SK-N-SH (cell line): ENCODE measurements at regions not wholly inside any gene's neighbourhood (a gene's known extent, or its start where the extent isn't known, plus 50 kb on each side); places are given as distances from the start of the nearest gene placed in this dataset.

Source experiments
- CTCF ChIA-PET: fragments of 300-600, 350-600 bp; formaldehyde crosslinking; extraction: SDS; loops from one replicate; lab custom pipeline; 2021; lab: Yijun Ruan, JAX
- POLR2A ChIA-PET: fragments of 350-600 bp; sonication (Branson Sonifier 250); formaldehyde crosslinking; extraction: SDS; loops from one replicate; lab custom pipeline; 2020; ENCODE audit warnings: antibody characterized with exemption, inconsistent platforms; lab: Yijun Ruan, JAX
- DNase-seq: peaks from one replicate; pipeline ENCODE4 v3.0.0; 2012
- H2AFZ ChIP-seq: fragments of 200-600 bp; sonication (generic); 2 replicates; pipeline ENCODE4 v1.8.1; 2016; ENCODE audit warnings: antibody characterized with exemption, mild to moderate bottlenecking, low read depth
- H3F3A ChIP-seq: fragments of 200-600 bp; sonication (generic); replicated peaks from 2 replicates; pipeline ENCODE3; 2016; ENCODE audit warnings: antibody characterized with exemption, mild to moderate bottlenecking; ENCODE audit not compliant: insufficient read depth
- H3K27ac ChIP-seq, 2 experiments: fragments of 200-500 bp in 1 of 2; fragments of 200-600 bp in 1 of 2; sonication (Bioruptor generic) in 1 of 2; sonication (generic), shearing (Covaris generic) in 1 of 2; 2 replicates each; pipeline versions ENCODE4 v1.5.1 to v1.6.1; 2014 to 2016; ENCODE audit warnings: low read depth in 2 of 2, inconsistent platforms in 1 of 2, low read length in 1 of 2, mild to moderate bottlenecking in 1 of 2, mixed read lengths in 1 of 2
- H3K27me3 ChIP-seq: fragments of 200-600 bp; sonication (generic), shearing (Covaris generic); 2 replicates; pipeline ENCODE4 v1.6.1; 2016; ENCODE audit warnings: mixed run types; ENCODE audit not compliant: insufficient read depth
- H3K36me3 ChIP-seq, 2 experiments: fragments of 200-500 bp in 1 of 2; fragments of 200-600 bp in 1 of 2; sonication (Bioruptor generic) in 1 of 2; sonication (generic) in 1 of 2; replicated peaks in 1 of 2; 2 replicates each; pipeline versions ENCODE3 to v1.5.1; 2014 to 2016; ENCODE audit warnings: low read length in 1 of 2, mild to moderate bottlenecking in 1 of 2; ENCODE audit not compliant: insufficient read depth in 2 of 2, control insufficient read depth in 1 of 2
- H3K4me1 ChIP-seq, 2 experiments: fragments of 200-500 bp in 1 of 2; fragments of 200-600 bp in 1 of 2; sonication (Bioruptor generic) in 1 of 2; sonication (generic), shearing (Covaris generic) in 1 of 2; 2 replicates each; pipeline versions ENCODE4 v1.5.1 to v1.6.1; 2014 to 2016; ENCODE audit warnings: low read depth in 1 of 2, low read length in 1 of 2, mixed run types in 1 of 2; ENCODE audit not compliant: insufficient read depth in 2 of 2, control insufficient read depth in 1 of 2
- H3K4me2 ChIP-seq: fragments of 200-600 bp; sonication (generic), shearing (Covaris generic); 2 replicates; pipeline ENCODE4 v1.6.1; 2017; ENCODE audit warnings: mixed run types
- H3K4me3 ChIP-seq, 2 experiments: fragments of 200-500 bp in 1 of 2; fragments of 200-600 bp in 1 of 2; sonication (Bioruptor generic) in 1 of 2; sonication (generic), shearing (Covaris generic) in 1 of 2; 2 replicates each; pipeline versions ENCODE4 v1.5.1 to v1.8.1; 2014 to 2016; ENCODE audit warnings: low read depth in 2 of 2, inconsistent platforms in 1 of 2, low read length in 1 of 2, mild to moderate bottlenecking in 1 of 2, mixed read lengths in 1 of 2, moderate library complexity in 1 of 2
- H3K79me2 ChIP-seq: fragments of 200-600 bp; sonication (generic); 2 replicates; pipeline ENCODE4 v1.8.1; 2017; ENCODE audit warnings: mild to moderate bottlenecking; ENCODE audit not compliant: insufficient read depth
- H3K9ac ChIP-seq: fragments of 200-600 bp; sonication (generic); 2 replicates; pipeline ENCODE4 v1.6.1; 2017; ENCODE audit warnings: mixed run types
- H3K9me2 ChIP-seq: fragments of 200-600 bp; sonication (generic); 2 replicates; pipeline ENCODE4 v1.6.1; 2017; ENCODE audit warnings: mixed run types
- H3K9me3 ChIP-seq: fragments of 200-600 bp; sonication (generic); 2 replicates; pipeline ENCODE4 v1.6.1; 2017; ENCODE audit warnings: mixed run types, mild to moderate bottlenecking, moderate library complexity
- H4K20me1 ChIP-seq: fragments of 200-600 bp; sonication (generic); 2 replicates; pipeline ENCODE4 v1.6.1; 2017; ENCODE audit warnings: mild to moderate bottlenecking, mixed run types; ENCODE audit not compliant: insufficient read depth
- CHD2 ChIP-seq: fragments of 150-350 bp; IDR thresholded peaks from 2 replicates; pipeline ENCODE4 v1.6.1; 2018; ENCODE audit warnings: low read length; ENCODE audit not compliant: partially characterized antibody
- ELF1 ChIP-seq: IDR thresholded peaks from 2 replicates; pipeline ENCODE4 v1.4.0; 2012
- EP300 ChIP-seq, 2 experiments: IDR thresholded peaks; 2 replicates each; pipeline versions ENCODE4 v1.4.0 to v1.6.1; 2012; ENCODE audit warnings: borderline replicate concordance in 1 of 2, low read depth in 1 of 2, low read length in 1 of 2
- FOSL2 ChIP-seq: IDR thresholded peaks from 2 replicates; pipeline ENCODE4 v1.4.0; 2012; ENCODE audit warnings: low read depth, mild to moderate bottlenecking, moderate library complexity, borderline replicate concordance
- GATA2 ChIP-seq: sonication (generic); formaldehyde crosslinking; IDR thresholded peaks from 2 replicates; pipeline ENCODE4 v1.5.0; 2020; ENCODE audit warnings: mild to moderate bottlenecking, missing genetic modification reagents
- JUND ChIP-seq: IDR thresholded peaks from 2 replicates; pipeline ENCODE4 v1.4.0; 2012
- PBX3 ChIP-seq: IDR thresholded peaks from 2 replicates; pipeline ENCODE4; 2012
- POLR2AphosphoS5 ChIP-seq: IDR thresholded peaks from 2 replicates; pipeline ENCODE4 v1.6.1; 2012; ENCODE audit warnings: low read depth, low read length
- RCOR1 ChIP-seq: fragments of 150-350 bp; IDR thresholded peaks from 2 replicates; pipeline ENCODE4 v1.6.1; 2017; ENCODE audit warnings: antibody characterized with exemption, low read length
- RFX5 ChIP-seq: IDR thresholded peaks from 2 replicates; pipeline ENCODE4 v1.6.1; 2012; ENCODE audit warnings: mild to moderate bottlenecking, improper control_type of control experiment, low read length
- SIN3A ChIP-seq: IDR thresholded peaks from 2 replicates; pipeline ENCODE4 v1.6.1; 2012; ENCODE audit warnings: low read depth, mild to moderate bottlenecking, low read length, moderate library complexity, borderline replicate concordance
- SMC3 ChIP-seq: IDR thresholded peaks from 2 replicates; pipeline ENCODE4 v1.6.1; 2012; ENCODE audit warnings: low read depth, low read length, improper control_type of control experiment
- TAF1 ChIP-seq: IDR thresholded peaks from 2 replicates; pipeline ENCODE4 v1.6.1; 2012; ENCODE audit warnings: low read depth, mild to moderate bottlenecking, low read length, moderate library complexity, borderline replicate concordance
- WGBS: methylation state at CpG from one replicate; pipeline ENCODE4 v1.1.6; 2017; ENCODE audit warnings: low lambda C conversion rate; 5-methylcytosine and 5-hydroxymethylcytosine counted together
- TF ChIP-seq, protein P1 (sequence below): IDR thresholded peaks from 2 replicates; pipeline ENCODE4 v1.4.0; 2012; ENCODE audit warnings: low read depth, borderline replicate concordance

DNA sequence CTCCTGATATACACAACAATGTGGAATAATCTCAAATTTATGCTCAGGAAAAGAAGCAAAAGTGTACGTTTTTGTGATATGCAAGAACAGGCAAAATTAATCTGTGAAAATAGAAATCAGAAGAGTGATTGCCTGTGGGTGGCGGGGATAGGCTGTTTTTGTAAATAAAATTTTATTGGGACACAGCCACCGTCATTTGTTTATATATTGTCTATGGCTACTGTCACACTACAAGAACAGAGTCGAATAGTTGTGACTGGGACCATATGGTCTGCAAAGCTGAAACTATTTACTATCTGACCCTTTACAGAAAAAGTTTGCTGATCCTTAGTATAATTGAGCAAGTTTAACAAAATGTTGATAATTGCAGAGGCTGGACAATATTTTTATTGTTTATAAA lies 269.5 kb upstream of the HTR2A start:
- Histone ChIP-seq H3K4me3 (no peak overlapping the region), H3K79me2 (no peaks in the 10 kb centered on the region), H3K4me1 (no peaks in the 10 kb centered on the region), H3K4me2 (no peak overlapping the region), H3F3A (no peaks in the 10 kb centered on the region), H3K36me3 (no peaks in the 10 kb centered on the region), H3K9me2 (no peaks in the 10 kb centered on the region), H3K27me3 (no peaks in the 10 kb centered on the region), H3K9me3 (no peaks in the 10 kb centered on the region), H3K27ac (no peak overlapping the region), H4K20me1 (no peaks in the 10 kb centered on the region), H3K9ac (no peak overlapping the region), H2AFZ (no peak overlapping the region)
- no peak for DNase-seq
- 50% methylated on average over 4 of the region's 4 CpGs for WGBS
- ChIA-PET CTCF (no interaction called here), POLR2A (no interaction called here)
- no peak for TF ChIP-seq RFX5
- TF ChIP-seq, protein P1, sequence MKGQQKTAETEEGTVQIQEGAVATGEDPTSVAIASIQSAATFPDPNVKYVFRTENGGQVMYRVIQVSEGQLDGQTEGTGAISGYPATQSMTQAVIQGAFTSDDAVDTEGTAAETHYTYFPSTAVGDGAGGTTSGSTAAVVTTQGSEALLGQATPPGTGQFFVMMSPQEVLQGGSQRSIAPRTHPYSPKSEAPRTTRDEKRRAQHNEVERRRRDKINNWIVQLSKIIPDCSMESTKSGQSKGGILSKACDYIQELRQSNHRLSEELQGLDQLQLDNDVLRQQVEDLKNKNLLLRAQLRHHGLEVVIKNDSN = no peak
- no peak for TF ChIP-seq POLR2AphosphoS5
- TF ChIP-seq SMC3 = no peak

GRCh38 chr13:47159853-47160550 lies 263.1 kb upstream of the HTR2A start:
- CTCF ChIA-PET = interaction anchor here (1.6 kb wide), 1 partner anchor 267 kb away, joined by 3 read pairs; no protein-coding TSS in a partner anchor
- 0 out of 2 replicates have a peak, but pooled peaks cover 4% of the 10 kb centered on the region for H3K9me3 ChIP-seq
- TF ChIP-seq RFX5 (no peak), ELF1 (no peak), TAF1 (no peak), PBX3 (no peak), JUND (no peak)
- TF ChIP-seq, all 33 proteins: peak for 0

GRCh38 chr13:47158593-47158992 lies 261.7 kb upstream of the HTR2A start:
- no peaks in the 10 kb centered on the region for H3K79me2 ChIP-seq
- H3K27ac ChIP-seq = no peak overlapping the region
- H3K36me3 ChIP-seq = no peaks in the 10 kb centered on the region
- peak; percentile 53 for DNase-seq
- no peaks in the 10 kb centered on the region for H3K27me3 ChIP-seq
- CTCF ChIA-PET = interaction anchor here (1.6 kb wide), 1 partner anchor 265 kb away, joined by 3 read pairs; no protein-coding TSS in a partner anchor
- H3F3A ChIP-seq = no peaks in the 10 kb centered on the region
- no peaks in the 10 kb centered on the region for H4K20me1 ChIP-seq
- no peak overlapping the region for H2AFZ ChIP-seq
- H3K4me2 ChIP-seq = no peak overlapping the region
- H3K9me2 ChIP-seq = no peaks in the 10 kb centered on the region
- WGBS = 29% methylated on average over 2 of the region's 2 CpGs
- peaks cover 0 to 2% of the 10 kb centered on the region in 2 experiments; a peak in 1 of 4 replicates for H3K4me1 ChIP-seq
- no peak overlapping the region for H3K9ac ChIP-seq
- no peak overlapping the region for H3K4me3 ChIP-seq
- POLR2A ChIA-PET = no interaction called here
- TF ChIP-seq FOSL2 (no peak), RCOR1 (peak; percentile 33; the same call in 1 of the 2 replicates), EP300 (IDR thresholded peaks at IDR 0.05; ENCODE audit: borderline replicate concordance in 1 of 2, low read depth in 1 of 2, low read length in 1 of 2) (peak in 1 of 2 experiments; percentile 40; a peak in 1 of 4 replicates), CHD2 (peak; percentile 24), SIN3A (no peak), GATA2 (CRISPR knock-in tag) (peak; percentile 68)
- H3K9me3 ChIP-seq = 0 out of 2 replicates have a peak, but pooled peaks cover 4% of the 10 kb centered on the region

More at GRCh38 chr13:47159853-47160550, 263.1 kb upstream of the HTR2A start:
- H3F3A ChIP-seq = no peaks in the 10 kb centered on the region
- no peaks in the 10 kb centered on the region for H3K9me2 ChIP-seq
- 76% methylated on average over 8 of the region's 11 CpGs for WGBS
- no peak for DNase-seq
- no peaks in the 10 kb centered on the region for H4K20me1 ChIP-seq
- H3K4me1 ChIP-seq = peaks cover 0 to 2% of the 10 kb centered on the region in 2 experiments; a peak in 1 of 4 replicates
- POLR2A ChIA-PET = no interaction called here
- no peaks in the 10 kb centered on the region for H3K79me2 ChIP-seq
- H3K9ac ChIP-seq = no peak overlapping the region
- no peak overlapping the region for H3K4me3 ChIP-seq
- H3K36me3 ChIP-seq = no peaks in the 10 kb centered on the region
- H3K27me3 ChIP-seq = no peaks in the 10 kb centered on the region
- H2AFZ ChIP-seq = no peak overlapping the region
- H3K4me2 ChIP-seq = no peak overlapping the region
- H3K27ac ChIP-seq = no peak overlapping the region
